Duodenal mucosa (tissue), 2 donors: ENCODE measurements at regions not wholly inside any gene's neighbourhood (a gene's known extent, or its start where the extent isn't known, plus 50 kb on each side); places are given as distances from the start of the nearest gene placed in this dataset.

Experiments used
- H3K27ac ChIP-seq: one replicate; pipeline ENCODE4 v1.7.0; 2013; ENCODE audit warnings: low read depth, low read length
- H3K27me3 ChIP-seq, 2 donors: one replicate each; pipeline ENCODE4 v1.7.0; 2013; ENCODE audit warnings: low read length in 2 of 2, control low read depth in 1 of 2; ENCODE audit not compliant: insufficient read depth in 2 of 2, control insufficient read depth in 1 of 2
- H3K36me3 ChIP-seq, 2 donors: one replicate each; pipeline ENCODE4 v1.7.0; 2013; ENCODE audit warnings: low read length in 2 of 2, control low read depth in 1 of 2; ENCODE audit not compliant: insufficient read depth in 2 of 2, control insufficient read depth in 1 of 2
- H3K4me1 ChIP-seq, 2 donors: one replicate each; pipeline ENCODE4 v1.7.0; 2013; ENCODE audit warnings: low read length in 2 of 2, control low read depth in 1 of 2; ENCODE audit not compliant: insufficient read depth in 2 of 2, control insufficient read depth in 1 of 2
- H3K4me3 ChIP-seq, 2 donors: one replicate each; pipeline ENCODE4 v1.7.0; 2013; ENCODE audit warnings: low read length in 2 of 2, low read depth in 1 of 2
- H3K9ac ChIP-seq, 2 donors: one replicate each; pipeline ENCODE4 v1.7.0; 2013; ENCODE audit warnings: low read length in 2 of 2, low read depth in 1 of 2
- H3K9me3 ChIP-seq, 2 donors: one replicate each; pipeline ENCODE4 v1.7.0; 2013; ENCODE audit warnings: low read length in 2 of 2, control low read depth in 1 of 2; ENCODE audit not compliant: control insufficient read depth in 1 of 2

DNA sequence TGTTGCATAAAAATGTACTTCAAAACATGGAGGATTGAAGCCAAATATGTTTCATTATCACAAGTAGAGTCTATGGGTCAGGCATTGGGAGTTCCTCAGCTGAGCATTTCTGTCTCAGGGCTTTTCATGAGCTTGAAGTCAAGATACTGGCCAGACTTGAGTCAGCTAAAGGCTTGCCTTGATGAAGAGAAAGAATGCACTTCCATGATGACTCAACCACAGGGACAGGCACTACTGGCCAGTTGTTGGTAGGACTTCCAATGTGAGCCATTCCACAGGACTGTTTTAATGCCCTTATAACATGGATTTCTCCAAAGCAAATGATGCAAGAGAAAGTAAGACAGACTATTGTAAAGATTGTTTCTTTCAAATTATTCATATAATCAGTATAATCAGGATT, 895.6 kb downstream of the RAB28 start:
- Histone ChIP-seq H3K27me3 (no peaks in the 10 kb centered on the region), H3K27ac (no peak overlapping the region), H3K9me3 (peaks cover 2 to 4% of the 10 kb centered on the region in 2 donors), H3K36me3 (no peaks in the 10 kb centered on the region), H3K4me1 (no peaks in the 10 kb centered on the region), H3K4me3 (no peak overlapping the region), H3K9ac (no peak overlapping the region)

GRCh38 chr4:12586242-12587006, 897.7 kb downstream of the RAB28 start:
- no peaks in the 10 kb centered on the region for H3K4me1 ChIP-seq
- H3K9ac ChIP-seq = no peak overlapping the region
- H3K27ac ChIP-seq = no peak overlapping the region

DNA sequence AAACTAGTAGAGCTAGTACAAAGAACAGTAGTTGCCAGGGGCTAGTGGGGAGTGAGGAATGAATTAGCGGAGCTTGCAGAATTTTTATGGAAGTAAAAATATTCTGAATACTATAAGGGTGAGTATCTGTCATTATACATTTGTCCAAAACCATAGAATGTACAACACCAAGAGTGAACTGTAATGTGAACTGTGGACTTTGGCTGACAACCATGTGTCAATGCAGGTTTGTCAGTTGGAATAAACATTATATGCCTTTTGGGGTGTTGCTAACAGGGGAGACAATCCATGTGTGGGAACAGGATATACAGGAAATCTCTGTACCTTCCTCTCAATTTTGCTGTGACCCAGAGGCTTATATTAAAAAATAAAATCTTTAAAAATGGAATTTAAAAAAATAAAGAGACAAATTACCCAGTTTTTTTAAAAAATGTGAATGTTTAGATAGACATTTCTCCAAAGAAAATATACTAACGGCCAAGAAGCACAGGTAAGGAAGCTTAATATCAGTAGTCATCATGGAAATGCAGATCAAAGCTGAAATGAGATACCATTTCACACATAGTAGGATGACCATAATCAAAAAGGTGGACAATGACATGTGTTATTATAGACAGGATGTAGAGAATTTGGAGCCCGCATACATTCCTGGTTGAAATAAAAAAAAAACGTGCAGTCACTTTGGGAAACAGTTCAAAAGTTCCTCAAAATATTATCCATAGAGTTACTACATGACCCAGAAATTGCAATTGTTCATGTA, 899.8 kb downstream of the RAB28 start:
- Histone ChIP-seq H3K27me3 (no peaks in the 10 kb centered on the region), H3K9ac (no peak overlapping the region), H3K27ac (no peak overlapping the region), H3K4me3 (no peak overlapping the region), H3K4me1 (no peaks in the 10 kb centered on the region), H3K9me3 (peaks cover 2 to 4% of the 10 kb centered on the region in 2 donors), H3K36me3 (no peaks in the 10 kb centered on the region)

More at GRCh38 chr4:12586242-12587006, 897.7 kb downstream of the RAB28 start:
- Histone ChIP-seq H3K27me3 (no peaks in the 10 kb centered on the region), H3K9me3 (peaks cover 2 to 4% of the 10 kb centered on the region in 2 donors), H3K4me3 (no peak overlapping the region), H3K36me3 (no peaks in the 10 kb centered on the region)

DNA sequence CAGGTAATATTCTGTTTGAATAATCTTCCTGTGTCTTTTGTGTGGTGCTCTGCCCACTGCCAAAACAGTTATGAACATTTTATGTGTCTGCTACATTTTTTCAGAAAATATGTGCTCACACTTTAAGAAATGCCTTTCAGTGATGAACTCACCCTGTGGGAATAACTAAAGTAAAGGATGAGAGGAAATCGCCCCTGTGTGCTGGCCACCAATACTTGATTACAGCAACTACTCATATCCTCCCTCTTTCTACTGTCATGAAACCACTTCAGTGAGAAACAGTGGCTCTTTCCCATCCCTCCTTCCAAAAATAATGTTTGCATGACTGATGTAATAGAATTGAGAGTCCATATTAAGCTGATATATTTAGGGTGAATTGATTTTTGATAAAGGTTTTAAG, 900.9 kb downstream of the RAB28 start:
- Histone ChIP-seq H3K9me3 (peaks cover 0 to 4% of the 10 kb centered on the region in 2 donors), H3K36me3 (no peaks in the 10 kb centered on the region), H3K4me1 (no peaks in the 10 kb centered on the region), H3K27me3 (no peaks in the 10 kb centered on the region), H3K27ac (no peak overlapping the region), H3K9ac (no peak overlapping the region), H3K4me3 (no peak overlapping the region)

GRCh38 chr4:12580787-12581186, 903.4 kb downstream of the RAB28 start:
- H3K9ac ChIP-seq = no peak overlapping the region
- H3K27ac ChIP-seq = no peak overlapping the region
- H3K27me3 ChIP-seq = no peaks in the 10 kb centered on the region
- no peaks in the 10 kb centered on the region for H3K36me3 ChIP-seq
- H3K4me1 ChIP-seq = no peaks in the 10 kb centered on the region
- H3K9me3 ChIP-seq = peaks cover 0 to 4% of the 10 kb centered on the region in 2 donors
- H3K4me3 ChIP-seq = no peak overlapping the region

DNA sequence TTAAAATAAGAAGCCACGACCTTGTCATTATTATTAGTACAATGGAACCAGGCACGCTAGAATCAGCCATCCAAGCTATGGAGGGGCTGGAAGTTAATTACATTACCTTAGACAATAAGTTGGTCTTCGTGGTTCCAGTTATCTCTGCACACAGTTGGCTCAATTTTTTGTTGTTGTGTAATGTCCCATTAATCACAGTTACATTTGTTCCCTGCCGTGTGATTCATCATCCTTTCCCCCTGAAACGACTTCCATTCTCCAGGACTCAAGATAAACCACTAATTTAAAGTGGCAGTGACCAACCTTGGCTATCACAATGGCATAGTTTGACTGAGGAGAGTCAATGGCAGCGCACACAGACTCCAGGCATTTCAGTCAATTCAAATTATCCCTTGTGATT, 905.0 kb downstream of the RAB28 start:
- H3K4me1 ChIP-seq = no peaks in the 10 kb centered on the region
- no peak overlapping the region for H3K4me3 ChIP-seq
- H3K36me3 ChIP-seq = no peaks in the 10 kb centered on the region
- no peaks in the 10 kb centered on the region for H3K27me3 ChIP-seq
- peaks cover 0 to 4% of the 10 kb centered on the region in 2 donors for H3K9me3 ChIP-seq
- no peak overlapping the region for H3K9ac ChIP-seq
- H3K27ac ChIP-seq = no peak overlapping the region

GRCh38 chr4:12576409-12576808, 907.7 kb downstream of the RAB28 start:
- no peak overlapping the region for H3K27ac ChIP-seq
- H3K9ac ChIP-seq = no peak overlapping the region
- no peaks in the 10 kb centered on the region for H3K4me1 ChIP-seq
- no peak overlapping the region for H3K4me3 ChIP-seq
- H3K27me3 ChIP-seq = no peaks in the 10 kb centered on the region
- H3K9me3 ChIP-seq = no peaks in the 10 kb centered on the region
- H3K36me3 ChIP-seq = no peaks in the 10 kb centered on the region

DNA sequence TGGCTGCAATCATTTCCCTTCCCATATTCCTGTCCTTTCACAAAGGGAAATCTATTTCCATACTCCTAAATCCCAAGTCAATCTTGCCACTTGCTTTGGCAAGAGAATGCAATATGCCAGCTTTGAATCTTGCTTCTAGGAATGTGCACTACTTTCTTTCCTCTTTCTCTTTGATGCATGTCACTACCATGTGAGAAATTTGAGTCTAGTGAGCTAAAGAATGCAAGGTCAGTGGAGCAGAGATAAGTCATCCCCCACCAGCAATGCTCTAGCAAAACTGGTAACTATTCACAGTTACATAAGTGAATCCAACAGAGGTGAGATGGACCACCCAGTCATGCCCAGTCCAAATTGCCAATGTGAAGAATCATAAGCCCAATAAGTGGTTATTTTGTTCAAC, 910.4 kb downstream of the RAB28 start:
- Histone ChIP-seq H3K4me3 (no peak overlapping the region), H3K4me1 (no peaks in the 10 kb centered on the region), H3K9me3 (no peaks in the 10 kb centered on the region), H3K9ac (no peak overlapping the region), H3K27me3 (no peaks in the 10 kb centered on the region), H3K27ac (no peak overlapping the region), H3K36me3 (no peaks in the 10 kb centered on the region)

GRCh38 chr4:12562476-12563140, 921.5 kb downstream of the RAB28 start:
- H3K4me1 ChIP-seq = no peaks in the 10 kb centered on the region
- no peaks in the 10 kb centered on the region for H3K27me3 ChIP-seq
- H3K4me3 ChIP-seq = no peak overlapping the region
- H3K9me3 ChIP-seq = peaks cover 0 to 5% of the 10 kb centered on the region in 2 donors
- no peaks in the 10 kb centered on the region for H3K36me3 ChIP-seq
- H3K9ac ChIP-seq = no peak overlapping the region
- no peak overlapping the region for H3K27ac ChIP-seq

- Histone ChIP-seq H3K4me3 (no peak overlapping the region), H3K36me3 (no peaks in the 10 kb centered on the region)
These were observed 922.1 kb downstream of the RAB28 start for GRCh38 chr4:12562021-12562420.

More at GRCh38 chr4:12562021-12562420, 922.1 kb downstream of the RAB28 start:
- Histone ChIP-seq H3K4me1 (no peaks in the 10 kb centered on the region), H3K9ac (no peak overlapping the region), H3K27me3 (no peaks in the 10 kb centered on the region), H3K27ac (no peak overlapping the region), H3K9me3 (peaks cover 4 to 5% of the 10 kb centered on the region in 2 donors)
